Gastrocnemius medialis (tissue), 4 donors: ENCODE measurements at regions not wholly inside any gene's neighbourhood (a gene's known extent, or its start where the extent isn't known, plus 50 kb on each side); places are given as distances from the start of the nearest gene placed in this dataset.

Source experiments
- POLR2A ChIP-seq, 2 donors: fragments of 450-650 bp; IDR thresholded peaks; one replicate each; pipeline ENCODE4 v1.6.1; 2017; ENCODE audit warnings: antibody characterized with exemption in 2 of 2, mild to moderate bottlenecking in 2 of 2, moderate library complexity in 2 of 2
- TF ChIP-seq, protein P1 (sequence below), 5 experiments: fragments of 450-650 bp in 3 of 5; fragments of 200-600 bp in 2 of 5; sonication (generic) in 2 of 5; IDR thresholded peaks in 4 of 5; conservative IDR thresholded peaks in 1 of 5; 1 replicate in 4 of 5; 2 replicates in 1 of 5; pipeline ENCODE4 v1.5.1; 2016 to 2019; ENCODE audit warnings: antibody characterized with exemption in 5 of 5, mild to moderate bottlenecking in 3 of 5, moderate library complexity in 3 of 5

GRCh38 chr16:73543970-73544599 lies 496.2 kb upstream of the ZFHX3 start:
- no peak for TF ChIP-seq POLR2A (IDR thresholded peaks at IDR 0.05)
- TF ChIP-seq, protein P1, sequence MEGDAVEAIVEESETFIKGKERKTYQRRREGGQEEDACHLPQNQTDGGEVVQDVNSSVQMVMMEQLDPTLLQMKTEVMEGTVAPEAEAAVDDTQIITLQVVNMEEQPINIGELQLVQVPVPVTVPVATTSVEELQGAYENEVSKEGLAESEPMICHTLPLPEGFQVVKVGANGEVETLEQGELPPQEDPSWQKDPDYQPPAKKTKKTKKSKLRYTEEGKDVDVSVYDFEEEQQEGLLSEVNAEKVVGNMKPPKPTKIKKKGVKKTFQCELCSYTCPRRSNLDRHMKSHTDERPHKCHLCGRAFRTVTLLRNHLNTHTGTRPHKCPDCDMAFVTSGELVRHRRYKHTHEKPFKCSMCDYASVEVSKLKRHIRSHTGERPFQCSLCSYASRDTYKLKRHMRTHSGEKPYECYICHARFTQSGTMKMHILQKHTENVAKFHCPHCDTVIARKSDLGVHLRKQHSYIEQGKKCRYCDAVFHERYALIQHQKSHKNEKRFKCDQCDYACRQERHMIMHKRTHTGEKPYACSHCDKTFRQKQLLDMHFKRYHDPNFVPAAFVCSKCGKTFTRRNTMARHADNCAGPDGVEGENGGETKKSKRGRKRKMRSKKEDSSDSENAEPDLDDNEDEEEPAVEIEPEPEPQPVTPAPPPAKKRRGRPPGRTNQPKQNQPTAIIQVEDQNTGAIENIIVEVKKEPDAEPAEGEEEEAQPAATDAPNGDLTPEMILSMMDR (IDR thresholded peaks at IDR 0.05 in 4 of 5, conservative IDR thresholded peaks at IDR 0.05 in 1 of 5), result no peak
